DND-41 (cell line): ENCODE measurements at regions not wholly inside any gene's neighbourhood (a gene's known extent, or its start where the extent isn't known, plus 50 kb on each side); places are given as distances from the start of the nearest gene placed in this dataset.

Experiments
- CTCF ChIP-seq: IDR thresholded peaks from 2 replicates; pipeline ENCODE4 v1.5.1; 2012; ENCODE audit warnings: borderline replicate concordance, low read length, moderate library complexity, mild to moderate bottlenecking; ENCODE audit not compliant: poor library complexity, severe bottlenecking; ENCODE audit errors: extremely low read depth
- EZH2 ChIP-seq: IDR thresholded peaks from 3 replicates; pipeline ENCODE4 v1.6.1; 2012; ENCODE audit warnings: borderline replicate concordance, low read depth, mild to moderate bottlenecking, moderate library complexity, low read length, inconsistent platforms; ENCODE audit not compliant: severe bottlenecking

GRCh38 chr2:145068509-145068908 lies 548.6 kb upstream of the ZEB2 start:
- TF ChIP-seq CTCF: no peak
- no peak for TF ChIP-seq EZH2
